Adrenal gland (tissue), 5 donors: ENCODE measurements at regions not wholly inside any gene's neighbourhood (a gene's known extent, or its start where the extent isn't known, plus 50 kb on each side); places are given as distances from the start of the nearest gene placed in this dataset.

Source experiments
- POLR2A ChIP-seq, 2 donors: fragments of 450-650 bp; IDR thresholded peaks; one replicate each; pipeline ENCODE4 v1.6.1; 2017; ENCODE audit warnings: antibody characterized with exemption in 2 of 2, mild to moderate bottlenecking in 2 of 2, moderate library complexity in 1 of 2
- TF ChIP-seq, protein P1 (sequence below), 6 experiments: fragments of 450-650 bp in 4 of 6; fragments of 200-600 bp in 2 of 6; sonication (generic) in 1 of 6; IDR thresholded peaks; 1 replicate in 5 of 6; 2 replicates in 1 of 6; pipeline versions ENCODE4 v1.5.1 to v1.8.0; 2016 to 2021; ENCODE audit warnings: antibody characterized with exemption in 6 of 6, mild to moderate bottlenecking in 2 of 6, moderate library complexity in 1 of 6
- donor health status: DM: no; HTN: no; CAD: no.

GRCh38 chr17:73698966-73699365 lies 54.7 kb upstream of the SDK2 start:
- TF ChIP-seq, protein P1, sequence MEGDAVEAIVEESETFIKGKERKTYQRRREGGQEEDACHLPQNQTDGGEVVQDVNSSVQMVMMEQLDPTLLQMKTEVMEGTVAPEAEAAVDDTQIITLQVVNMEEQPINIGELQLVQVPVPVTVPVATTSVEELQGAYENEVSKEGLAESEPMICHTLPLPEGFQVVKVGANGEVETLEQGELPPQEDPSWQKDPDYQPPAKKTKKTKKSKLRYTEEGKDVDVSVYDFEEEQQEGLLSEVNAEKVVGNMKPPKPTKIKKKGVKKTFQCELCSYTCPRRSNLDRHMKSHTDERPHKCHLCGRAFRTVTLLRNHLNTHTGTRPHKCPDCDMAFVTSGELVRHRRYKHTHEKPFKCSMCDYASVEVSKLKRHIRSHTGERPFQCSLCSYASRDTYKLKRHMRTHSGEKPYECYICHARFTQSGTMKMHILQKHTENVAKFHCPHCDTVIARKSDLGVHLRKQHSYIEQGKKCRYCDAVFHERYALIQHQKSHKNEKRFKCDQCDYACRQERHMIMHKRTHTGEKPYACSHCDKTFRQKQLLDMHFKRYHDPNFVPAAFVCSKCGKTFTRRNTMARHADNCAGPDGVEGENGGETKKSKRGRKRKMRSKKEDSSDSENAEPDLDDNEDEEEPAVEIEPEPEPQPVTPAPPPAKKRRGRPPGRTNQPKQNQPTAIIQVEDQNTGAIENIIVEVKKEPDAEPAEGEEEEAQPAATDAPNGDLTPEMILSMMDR (IDR thresholded peaks at IDR 0.05): no peak
- no peak for TF ChIP-seq POLR2A (IDR thresholded peaks at IDR 0.05)
